ENCODE measurements at regions not wholly inside any gene's neighbourhood (a gene's known extent, or its start where the extent isn't known, plus 50 kb on each side); places are given as distances from the start of the nearest gene placed in this dataset.

GRCh38 chrX:146449243-146449642 lies 360.3 kb upstream of the CXorf51B start:
- Histone ChIP-seq H3K4me1 (replicated peaks in 1 of 2; ENCODE audit: control insufficient read depth in 2 of 2, insufficient read depth in 2 of 2, low read length in 2 of 2) (no peaks in the 10 kb centered on the region), H3K9ac (ENCODE audit: insufficient read depth in 1 of 2, low read depth in 2 of 2, low read length in 2 of 2) (no peak overlapping the region), H3K4me3 (no peak overlapping the region), H2AFZ (ENCODE audit: low read depth, low read length) (no peak overlapping the region), H3K27ac (ENCODE audit: extremely low read depth, low read depth, low read length) (no peak overlapping the region), H3K9me3 (replicated peaks; ENCODE audit: control insufficient read depth, insufficient read depth, low read depth, low read length) (no peaks in the 10 kb centered on the region), H4K20me1 (replicated peaks; ENCODE audit: control insufficient read depth, insufficient read depth, low read length) (no peaks in the 10 kb centered on the region), H3K36me3 (ENCODE audit: control insufficient read depth, insufficient read depth, low read length) (no peaks in the 10 kb centered on the region), H3K79me2 (ENCODE audit: control insufficient read depth, insufficient read depth, low read length) (no peaks in the 10 kb centered on the region), H3K9me1 (ENCODE audit: control insufficient read depth, insufficient read depth, low read length) (no peaks in the 10 kb centered on the region), H3K4me2 (ENCODE audit: insufficient read depth, low read length) (no peak overlapping the region), H3K27me3 (ENCODE audit: control insufficient read depth in 2 of 2, insufficient read depth in 2 of 2, low read length in 2 of 2) (no peaks in the 10 kb centered on the region)
- ChIA-PET POLR2A (no interaction called here), CTCF (ENCODE audit: low intra/inter-chr PET ratio) (no interaction called here)
- FAIRE-seq = no peak
- no TSS peak for BruUV-seq (replicated peaks)
- in situ Hi-C loops (cut with MboI) (no loop called here), intact Hi-C loops (cut with micrococcal nuclease) (no loop called here)
- no peak for DNase-seq (ENCODE audit: extremely low read depth in 1 of 4, low spot score in 3 of 4)
- TF ChIP-seq CBX2 (IDR thresholded peaks at IDR 0.05; ENCODE audit: insufficient read depth, low read length, poor library complexity, severe bottlenecking) (no peak), ZNF12 (CRISPR knock-in tag; IDR thresholded peaks at IDR 0.05) (no peak), ZNF551 (CRISPR knock-in tag; IDR thresholded peaks at IDR 0.05) (no peak), MNT (conservative IDR thresholded peaks at IDR 0.05) (no peak), ELK3 (CRISPR knock-in tag; IDR thresholded peaks at IDR 0.05) (no peak), CHD1 (IDR thresholded peaks at IDR 0.05; ENCODE audit: low read length) (no peak), ZNF165 (CRISPR knock-in tag; IDR thresholded peaks at IDR 0.05; ENCODE audit: borderline replicate concordance) (no peak), LCOR (CRISPR knock-in tag; IDR thresholded peaks at IDR 0.05) (no peak), STAT5B (CRISPR knock-in tag; IDR thresholded peaks at IDR 0.05) (no peak), CBX8 (IDR thresholded peaks at IDR 0.05; ENCODE audit: borderline replicate concordance, extremely low read depth, low read depth, low read length, poor library complexity, severe bottlenecking) (no peak), TAF15 (IDR thresholded peaks at IDR 0.05; ENCODE audit: low read depth, low read length) (no peak), RBBP5 (IDR thresholded peaks at IDR 0.05; ENCODE audit: borderline replicate concordance, insufficient read depth, low read length, poor library complexity, severe bottlenecking) (no peak)
- ATAC-seq = no peak
- WGBS (ENCODE audit: insufficient coverage, low coverage, missing lambda C conversion rate) = 0% methylated on average over 3 of the region's 3 CpGs

All from K562 (cell line).